Nucleus accumbens (tissue), 56 donors: ENCODE measurements at regions not wholly inside any gene's neighbourhood (a gene's known extent, or its start where the extent isn't known, plus 50 kb on each side); places are given as distances from the start of the nearest gene placed in this dataset.
"Not testable (repeated sequence)": the region's sequence is repeated elsewhere in the genome, so short reads cannot be mapped to it uniquely, and the experiment has no call there.

Experiments used
- DNase-seq, 56 donors: peaks; one replicate each; lab custom pipeline; 2025; lab: John Stamatoyannopoulos, UW

- DNase-seq = peak in 21 of 56 donors; percentile 2 to 63 (median 21)
Observed at GRCh38 chr10:8305876-8306652, 251.6 kb downstream of the GATA3 start.

DNA sequence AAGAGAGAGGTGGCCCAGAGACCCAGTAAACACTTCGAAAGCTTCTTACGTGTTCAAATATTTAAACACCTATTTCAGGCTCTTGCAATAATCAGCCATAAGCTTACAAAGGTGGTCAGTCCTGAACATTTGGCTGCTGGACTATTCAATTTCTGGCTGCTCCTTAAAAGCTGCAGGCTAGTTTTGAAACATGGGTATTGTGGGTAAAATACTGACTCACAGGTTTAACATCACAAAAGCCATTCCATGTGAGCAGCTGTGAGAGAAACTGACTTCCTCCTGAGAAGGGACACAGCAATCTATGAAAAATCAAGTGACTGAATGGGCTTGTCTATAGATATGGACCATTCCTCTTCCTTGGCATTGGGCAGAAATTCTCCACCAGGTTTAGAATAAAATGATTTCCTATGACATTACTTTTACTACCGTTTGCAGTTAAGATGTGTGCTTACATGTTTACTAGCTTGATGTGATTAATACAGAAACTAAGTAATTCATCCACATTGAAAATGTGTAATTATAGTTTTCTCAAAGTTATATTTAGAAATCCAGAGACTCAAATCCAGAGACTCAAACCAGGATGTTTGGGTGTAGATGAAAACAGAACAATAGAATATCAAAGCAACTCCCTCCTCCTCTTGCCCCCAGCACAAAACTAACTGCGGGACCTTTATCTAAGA, 252.3 kb downstream of the GATA3 start:
- DNase-seq = no peak

GRCh38 chr10:8310930-8311329, 256.4 kb downstream of the GATA3 start:
- DNase-seq = no peak

- no peak for DNase-seq
Observed at GRCh38 chr10:8311526-8312070, 257.1 kb downstream of the GATA3 start.

GRCh38 chr10:8312079-8312478, 257.6 kb downstream of the GATA3 start:
- DNase-seq = peak in 3 of 56 donors; percentile 3 to 24 (median 9)

DNA sequence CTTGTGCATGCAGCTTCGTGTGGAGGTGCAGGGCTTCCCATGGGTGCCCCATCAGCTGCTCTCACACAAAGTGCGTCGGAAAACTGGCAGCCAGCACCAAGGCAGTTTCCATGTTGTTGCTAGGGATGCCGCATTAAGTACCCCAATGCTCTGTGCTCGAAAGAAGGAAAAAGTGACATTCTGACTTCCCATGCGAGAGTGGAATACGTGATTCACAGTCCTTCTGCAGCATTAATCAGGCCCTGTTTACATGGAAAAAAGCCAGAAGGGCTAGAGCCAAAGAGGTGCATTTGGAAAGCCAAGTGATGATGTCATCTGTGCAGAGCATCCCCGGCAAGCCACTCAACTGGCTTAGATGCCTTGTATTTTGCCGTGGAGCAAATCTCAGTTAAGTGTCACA, 258.3 kb downstream of the GATA3 start:
- no peak for DNase-seq

GRCh38 chr10:8314486-8314885, 260.0 kb downstream of the GATA3 start:
- DNase-seq = no peak

DNA sequence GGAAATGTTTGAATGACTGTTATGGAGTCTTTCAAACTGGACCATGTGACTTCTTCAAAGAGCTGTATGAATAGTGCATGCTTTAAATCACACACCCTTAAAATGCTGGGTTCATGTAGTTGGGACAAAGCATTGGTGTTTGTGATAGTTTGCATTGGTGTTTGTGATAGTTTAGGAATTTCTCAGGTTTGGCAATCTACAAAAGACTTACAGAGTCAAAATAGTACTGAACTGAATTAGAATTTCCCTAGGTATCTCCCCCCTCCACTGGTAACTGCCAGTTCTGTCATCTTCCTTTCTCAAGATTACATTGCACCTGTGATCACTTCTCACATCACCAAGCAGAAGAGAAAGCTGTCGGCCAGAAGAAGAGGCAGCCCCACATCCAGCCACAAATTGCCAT, 261.1 kb downstream of the GATA3 start:
- DNase-seq = no peak

DNA sequence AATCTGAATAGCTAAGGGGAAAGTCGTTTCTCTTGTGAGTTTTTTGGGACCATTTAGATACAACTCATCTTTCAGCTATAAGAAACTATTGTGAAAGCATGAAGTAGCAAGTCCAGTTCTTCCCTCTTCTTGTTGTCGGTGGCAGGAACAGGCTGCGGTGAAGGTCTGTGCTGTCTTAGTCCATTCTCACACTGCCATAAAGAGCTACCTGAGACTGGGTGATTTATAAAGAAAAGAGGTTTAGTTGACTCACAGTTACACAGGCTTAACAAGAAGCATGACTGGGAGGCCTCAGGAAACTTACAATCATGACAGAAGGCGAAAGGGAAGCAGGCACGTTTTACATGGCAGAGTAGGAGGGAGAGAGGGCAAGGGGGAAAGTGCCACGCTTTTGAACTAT, 261.8 kb downstream of the GATA3 start:
- no peak for DNase-seq

DNA sequence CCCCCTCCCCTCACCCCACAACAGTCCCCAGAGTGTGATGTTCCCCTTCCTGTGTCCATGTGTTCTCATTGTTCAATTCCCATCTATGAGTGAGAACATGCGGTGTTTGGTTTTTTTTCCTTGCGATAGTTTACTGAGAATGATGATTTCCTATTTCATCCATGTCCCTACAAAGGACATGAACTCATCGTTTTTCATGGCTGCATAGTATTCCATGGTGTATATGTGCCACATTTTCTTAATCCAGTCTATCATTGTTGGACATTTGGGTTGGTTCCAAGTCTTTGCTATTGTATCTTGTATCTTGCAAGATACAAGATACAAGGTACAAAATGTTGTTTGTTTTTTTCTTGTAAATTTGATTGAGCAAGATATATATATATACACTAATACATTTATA, 263.9 kb downstream of the GATA3 start:
- not testable (repeated sequence) for DNase-seq

- DNase-seq = no peak
Observed at GRCh38 chr10:8318956-8319355, 264.5 kb downstream of the GATA3 start.

DNA sequence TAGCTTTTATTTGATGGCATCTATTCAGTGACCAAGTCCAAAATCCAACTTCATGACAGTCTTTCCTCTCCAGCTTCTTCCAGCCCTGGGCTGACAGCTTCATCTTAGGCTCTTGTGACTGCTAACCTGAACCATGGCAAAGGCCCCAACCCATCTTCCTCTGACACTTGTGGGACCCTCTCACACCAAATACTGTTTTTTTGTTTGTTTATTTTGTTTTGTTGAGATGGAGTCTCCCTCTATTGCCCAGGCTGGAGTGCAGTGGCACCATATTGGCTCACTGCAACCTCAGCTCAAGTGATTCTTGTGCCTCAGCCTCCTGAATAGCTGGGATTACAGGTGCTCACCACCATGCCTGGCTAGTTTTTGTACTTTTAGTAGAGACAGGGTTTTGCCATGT, 265.2 kb downstream of the GATA3 start:
- DNase-seq = no peak

DNA sequence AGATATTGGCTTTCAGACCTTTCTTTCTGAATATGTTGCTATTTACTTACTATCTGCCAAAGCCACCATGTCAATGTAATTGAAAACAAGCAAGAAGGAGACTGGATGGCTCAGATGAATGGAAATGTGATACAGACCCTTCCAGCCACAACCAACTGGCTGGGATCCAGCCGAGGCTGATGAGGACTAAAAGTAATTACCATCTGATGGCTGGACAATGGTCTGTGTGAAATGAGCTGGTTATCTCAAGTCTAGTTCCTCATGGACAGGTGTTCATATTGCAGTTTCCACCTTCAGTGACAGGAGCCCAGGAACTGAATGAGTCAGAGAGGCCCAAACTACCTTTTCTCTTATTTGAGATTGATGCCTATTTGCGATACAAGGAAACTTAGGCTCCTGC, 267.5 kb downstream of the GATA3 start:
- DNase-seq = no peak

- DNase-seq = no peak
Observed at GRCh38 chr10:8323428-8324054, 269.1 kb downstream of the GATA3 start.

DNA sequence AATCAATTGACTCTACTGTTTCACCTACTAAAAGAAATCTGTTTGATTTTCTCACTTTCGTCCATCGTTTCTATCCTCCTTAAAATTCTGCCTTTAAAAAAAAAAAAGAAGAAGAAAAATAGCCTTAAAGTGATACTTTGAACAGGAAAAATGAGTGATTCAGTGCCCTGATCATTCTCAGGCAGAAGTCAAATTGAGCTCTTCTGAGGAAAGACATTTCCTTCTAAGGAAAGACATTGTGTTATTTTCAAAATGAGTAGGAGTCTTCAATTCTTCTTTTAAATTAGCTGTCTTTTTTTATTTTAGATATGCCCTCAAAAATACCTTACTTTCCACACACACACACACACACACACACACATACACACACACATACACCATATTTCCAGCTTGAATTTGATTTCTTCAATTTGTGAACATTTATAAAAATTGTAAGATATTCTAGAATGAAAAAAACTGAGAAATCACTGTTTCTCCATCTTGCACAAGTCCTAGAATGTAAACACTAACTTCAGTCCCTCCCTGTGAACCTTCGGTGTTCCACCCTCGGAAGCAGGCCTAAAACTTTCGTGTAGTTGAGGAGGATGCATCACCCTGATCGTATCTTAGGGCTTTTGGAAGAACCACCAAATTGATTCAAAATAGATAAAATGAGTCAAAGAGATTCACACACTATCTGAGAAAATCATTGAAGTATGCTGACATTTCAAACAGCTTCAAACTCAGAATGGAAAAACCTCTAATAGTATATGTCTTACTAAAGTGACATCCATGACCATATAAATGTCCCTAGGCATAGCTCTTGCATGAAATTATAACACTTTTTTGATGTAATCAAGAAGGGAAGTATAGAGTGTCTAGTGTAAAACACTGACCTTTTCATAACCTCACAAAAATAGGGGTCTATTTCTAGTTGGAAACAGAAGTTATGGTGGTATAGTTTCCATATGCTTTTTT, 270.8 kb downstream of the GATA3 start:
- peak in 1 of 56 donors; percentile 1 for DNase-seq

DNA sequence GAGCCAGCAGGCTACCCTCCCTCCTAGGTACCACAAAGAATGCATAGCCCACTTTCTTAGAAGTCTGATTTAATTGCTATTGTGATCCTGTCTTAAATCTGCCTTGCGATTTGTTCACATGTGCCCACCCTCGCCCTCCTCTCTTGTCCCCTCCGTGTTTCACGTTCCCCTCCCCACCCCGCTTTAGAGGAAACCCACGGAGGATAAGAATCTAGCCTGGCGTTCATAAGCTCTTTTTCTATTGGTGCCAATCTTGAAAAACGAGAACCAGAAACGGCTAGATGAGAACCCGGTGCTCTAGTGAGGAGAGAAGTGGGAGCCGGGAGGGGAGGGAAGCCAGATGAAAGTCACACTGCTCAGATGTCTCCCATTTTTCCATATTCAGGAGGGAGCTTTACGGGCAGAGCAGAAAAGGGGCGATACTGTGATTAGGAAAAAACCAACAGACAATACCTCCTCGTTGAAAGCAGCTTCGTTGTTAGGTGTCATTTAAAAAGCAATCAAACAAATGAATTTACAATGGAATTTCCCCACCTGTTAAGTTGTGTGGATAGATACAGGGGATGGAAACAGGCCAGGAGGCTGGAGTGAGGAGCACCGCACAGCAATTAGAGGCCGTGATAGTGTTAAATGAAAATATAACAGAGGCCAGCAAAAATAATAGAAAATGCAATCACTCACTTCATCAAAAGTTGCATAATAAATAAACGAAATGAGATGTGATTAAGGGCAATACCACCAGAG, 272.1 kb downstream of the GATA3 start:
- DNase-seq = no peak

- no peak for DNase-seq
Observed at GRCh38 chr10:8327140-8327423, 272.6 kb downstream of the GATA3 start.

GRCh38 chr10:8331387-8331786, 276.9 kb downstream of the GATA3 start:
- no peak for DNase-seq

DNA sequence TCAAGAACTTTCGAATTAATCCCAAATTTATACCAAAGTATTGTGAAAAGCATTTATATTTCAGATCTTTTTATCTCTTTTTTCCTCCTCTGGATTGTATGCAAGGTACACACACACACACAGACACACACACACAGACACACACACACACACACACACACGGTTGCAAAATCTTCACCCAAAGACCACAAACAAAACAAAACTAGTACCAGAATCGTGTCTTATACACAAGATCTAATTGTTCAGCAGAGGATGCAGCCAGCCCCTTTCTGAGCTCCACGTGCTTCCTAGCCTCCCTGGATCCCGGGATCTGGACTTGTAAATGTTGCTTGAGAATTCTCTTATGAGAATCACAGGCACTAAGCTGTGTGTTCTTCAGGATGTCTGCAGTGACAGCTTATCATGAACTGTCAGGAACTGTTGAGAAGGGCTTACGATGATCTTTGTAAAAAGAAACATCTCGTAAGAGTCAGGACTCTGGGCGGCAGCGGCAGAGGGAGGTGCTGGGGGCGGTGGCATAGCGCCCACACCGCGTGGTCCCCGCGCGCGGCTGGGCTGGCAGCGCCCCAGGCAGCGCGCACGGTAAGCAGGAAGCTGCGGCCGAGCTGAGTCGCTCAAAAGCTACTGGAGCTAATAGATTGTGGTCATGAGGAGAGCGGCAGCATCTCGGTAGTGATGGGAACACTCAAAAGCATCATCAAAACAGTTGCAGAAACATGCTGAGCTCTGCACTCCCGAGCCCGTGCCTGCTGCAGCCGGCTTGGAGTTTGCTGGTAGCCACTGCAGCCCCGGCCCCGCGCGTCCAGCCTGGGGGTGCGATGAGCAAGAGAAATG, 277.6 kb downstream of the GATA3 start:
- DNase-seq = peak in 26 of 56 donors; percentile 4 to 43 (median 19)
